GF-D8 (cell line): ENCODE measurements at regions not wholly inside any gene's neighbourhood (a gene's known extent, or its start where the extent isn't known, plus 50 kb on each side); places are given as distances from the start of the nearest gene placed in this dataset.
"Not testable (repeated sequence)": the region's sequence is repeated elsewhere in the genome, so short reads cannot be mapped to it uniquely, and the experiment has no call there.

Experiments used
- DNase-seq: peaks from one replicate; lab custom pipeline; 2025; lab: John Stamatoyannopoulos, UW

DNA sequence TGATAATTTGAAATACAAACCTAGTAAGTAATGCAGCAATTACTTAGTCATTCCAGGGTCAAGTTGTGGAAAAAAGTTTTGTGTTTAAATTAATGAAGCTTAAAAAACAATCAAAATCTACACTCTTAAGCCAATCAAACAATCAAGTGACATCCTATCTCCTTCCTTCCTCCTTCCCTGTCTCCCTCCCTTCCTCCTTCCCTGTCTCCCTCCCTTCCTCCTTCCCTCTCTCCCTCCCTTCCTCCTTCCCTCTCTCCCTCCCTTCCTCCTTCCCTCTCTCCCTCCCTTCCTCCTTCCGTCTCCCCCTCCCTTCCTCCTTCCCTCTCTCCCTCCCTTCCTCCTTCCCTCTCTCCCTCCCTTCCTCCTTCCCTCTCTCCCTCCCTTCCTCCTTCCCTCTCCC is 111.4 kb upstream of the RBPJ start:
- not testable (repeated sequence) for DNase-seq

DNA sequence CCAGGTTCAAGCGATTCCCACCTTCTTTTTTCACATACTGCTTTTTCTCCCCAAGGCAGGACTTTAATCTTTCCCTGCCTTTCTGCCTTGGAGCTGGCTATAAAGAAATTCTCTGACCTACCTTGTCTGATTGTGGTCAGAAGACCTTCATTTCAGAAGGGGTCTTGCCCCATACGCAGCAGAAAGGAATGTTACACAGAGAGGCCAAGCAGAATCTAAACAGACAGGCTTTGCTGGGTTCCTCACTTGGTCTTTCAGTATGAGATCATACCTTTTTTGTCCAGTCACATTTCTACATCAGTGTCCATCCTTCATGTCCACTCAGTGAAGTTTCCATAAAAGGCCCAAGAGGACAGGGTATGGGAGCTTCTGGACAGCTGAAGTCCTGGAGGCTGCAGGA is 108.3 kb upstream of the RBPJ start:
- no peak for DNase-seq

- no peak for DNase-seq
These were observed 107.5 kb upstream of the RBPJ start for GRCh38 chr4:26213317-26213716.

DNA sequence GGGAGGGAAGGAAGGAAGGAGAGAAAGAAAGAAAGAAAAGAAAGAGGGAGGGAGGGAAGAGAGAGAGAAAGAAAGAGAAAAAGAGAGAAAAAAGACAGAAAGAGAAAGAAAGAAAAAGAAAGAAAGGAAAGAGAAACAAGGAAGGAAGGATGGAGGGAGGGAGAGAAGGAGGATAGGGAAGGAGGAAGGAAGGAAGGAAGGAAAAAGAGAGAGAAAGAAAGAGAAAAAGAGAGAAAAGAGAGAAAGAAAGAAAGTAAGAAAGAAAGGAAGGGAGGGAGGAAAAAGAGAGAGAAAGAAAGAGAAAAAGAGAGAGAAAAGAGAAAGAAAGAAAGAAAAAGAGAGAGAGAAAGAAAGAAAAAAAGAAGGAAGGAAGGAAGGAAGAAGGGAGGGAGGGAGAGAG is 105.8 kb upstream of the RBPJ start:
- no peak for DNase-seq

GRCh38 chr4:26215725-26216124 is 105.1 kb upstream of the RBPJ start:
- no peak for DNase-seq

DNA sequence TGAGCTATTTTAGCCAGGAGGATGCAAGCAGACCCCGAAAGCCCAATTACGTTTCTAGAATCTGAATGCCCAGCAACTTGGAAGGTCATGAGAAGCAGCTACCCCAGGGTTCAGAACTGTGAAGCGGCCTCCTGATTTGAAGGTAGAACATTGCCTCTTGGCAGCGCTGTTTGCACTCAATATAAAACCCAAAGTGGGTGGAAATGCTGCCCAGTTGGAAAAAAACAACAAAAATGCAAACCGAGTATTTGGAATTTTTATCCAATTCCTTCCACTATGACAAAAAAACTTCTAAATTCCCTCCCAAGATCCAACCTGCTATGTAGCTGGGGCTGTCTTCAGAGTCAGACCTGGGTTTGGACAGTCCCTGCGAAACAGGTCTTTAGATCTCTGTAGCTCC is 103.3 kb upstream of the RBPJ start:
- DNase-seq, result no peak

- no peak for DNase-seq
These were observed 102.7 kb upstream of the RBPJ start for GRCh38 chr4:26217961-26218676.

DNA sequence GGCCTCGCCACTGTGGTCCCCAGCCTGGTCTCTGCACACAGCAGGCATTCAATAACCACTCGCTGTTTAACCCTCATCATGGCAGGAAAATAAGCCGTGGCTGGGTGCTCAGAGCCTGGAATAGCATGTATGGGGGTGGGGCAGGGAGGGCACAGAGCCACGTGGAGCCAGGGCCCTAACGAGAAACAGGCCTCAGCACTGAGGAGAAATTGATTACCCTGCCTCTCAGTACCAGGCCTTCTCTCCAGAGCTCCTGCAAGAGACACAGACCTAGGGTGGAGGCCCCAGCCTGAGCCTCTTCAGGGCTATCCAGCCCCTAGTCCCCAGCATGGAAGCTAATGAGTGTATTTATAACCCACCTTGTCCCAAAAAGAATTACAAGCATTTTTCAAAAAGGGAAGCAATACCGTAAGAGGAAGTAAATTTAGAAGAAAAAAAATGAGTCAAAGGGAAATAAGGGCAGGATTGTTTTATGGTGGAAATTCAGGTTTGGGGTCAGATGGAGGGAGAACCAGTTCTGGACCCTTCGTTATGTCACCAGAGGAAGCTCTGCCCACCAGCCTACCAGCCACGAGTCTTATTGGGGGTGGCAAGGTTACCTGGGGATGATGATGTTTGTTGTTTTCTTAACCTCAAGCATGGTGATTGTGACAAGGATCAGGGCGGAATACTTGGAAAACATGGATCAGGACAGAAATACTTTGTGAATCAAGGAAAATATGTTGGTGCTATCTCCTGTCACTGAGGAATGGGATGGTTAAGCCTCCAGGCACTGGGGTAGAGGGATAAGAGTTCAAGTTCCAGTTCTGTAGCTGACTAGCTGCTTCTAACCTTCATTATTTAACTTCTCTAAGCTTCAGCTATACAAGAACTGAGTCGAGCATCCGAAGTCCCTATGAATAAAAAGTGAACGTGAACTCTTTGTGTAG is 101.9 kb upstream of the RBPJ start:
- DNase-seq, result peak; percentile 20

DNA sequence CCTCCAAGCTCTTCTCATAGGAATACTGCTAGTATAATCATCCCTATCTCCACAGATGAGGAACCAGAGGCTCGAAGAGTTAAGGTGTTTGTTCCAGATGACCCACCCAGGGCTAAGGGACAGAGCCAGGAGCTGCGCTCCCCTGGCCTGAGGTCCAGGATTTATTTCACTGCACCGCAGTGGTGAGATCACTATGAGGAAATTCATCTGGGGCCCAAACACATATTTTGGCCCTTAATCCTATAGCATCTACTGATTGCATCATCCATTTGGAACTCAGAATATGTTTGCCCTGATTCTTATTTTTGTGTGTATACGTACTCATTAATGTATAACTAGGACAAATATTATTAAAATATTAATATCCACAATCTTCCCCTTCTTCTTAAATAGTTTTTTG is 100.1 kb upstream of the RBPJ start:
- no peak for DNase-seq

DNA sequence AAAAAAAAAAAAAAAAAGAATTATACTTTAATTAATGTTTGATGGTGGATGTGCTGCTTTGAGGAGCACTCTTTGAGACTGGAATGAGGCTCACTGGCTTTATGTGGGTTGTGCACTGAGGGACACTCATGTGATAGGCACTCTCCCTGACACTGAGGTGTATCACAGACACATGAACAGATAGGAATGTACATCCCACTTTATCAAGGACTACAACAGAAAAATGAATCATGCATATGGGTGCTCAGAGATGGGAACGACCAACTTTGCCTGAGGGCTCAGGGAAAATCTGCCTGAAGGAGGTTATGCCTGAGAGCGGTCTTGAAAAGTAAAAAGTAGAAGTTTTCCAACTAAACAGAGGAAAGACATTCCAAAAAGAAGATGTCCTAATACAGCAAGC is 97.7 kb upstream of the RBPJ start:
- no peak for DNase-seq

DNA sequence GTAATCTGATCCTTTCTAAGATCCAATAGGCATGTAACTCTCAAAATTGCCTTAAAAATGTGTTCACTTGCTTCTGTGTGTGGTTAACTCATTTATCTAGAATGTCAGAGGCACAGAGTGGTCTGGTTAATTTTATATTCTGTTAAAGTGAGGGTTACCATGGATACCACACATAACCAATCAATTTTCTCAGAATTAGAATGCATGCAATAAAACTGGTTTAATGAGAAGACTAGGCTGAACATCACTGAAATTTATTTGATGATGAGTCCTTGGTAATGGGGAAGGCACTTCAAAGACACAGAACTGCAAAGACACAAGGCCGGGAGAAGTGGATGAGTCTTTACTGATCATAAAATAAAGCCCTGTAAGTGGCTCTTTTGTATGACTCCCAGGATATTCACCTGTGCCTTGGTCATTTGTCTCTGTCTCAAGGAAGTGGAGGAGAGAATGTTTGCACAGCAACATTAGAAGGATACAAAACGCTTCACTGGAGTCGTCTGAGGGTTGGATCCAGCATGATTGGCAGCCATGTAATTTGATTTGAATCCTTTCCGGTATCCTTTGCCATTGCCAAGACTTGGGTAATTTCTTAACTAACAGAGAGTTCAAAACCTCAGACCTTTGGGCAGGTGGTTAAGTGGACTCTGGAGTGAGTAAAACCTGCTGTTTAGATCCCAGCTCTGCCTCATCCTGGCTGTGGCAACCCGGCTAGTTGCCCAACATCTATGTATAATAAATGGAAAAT is 94.0 kb upstream of the RBPJ start:
- DNase-seq, result no peak

- DNase-seq, result no peak
These were observed 93.1 kb upstream of the RBPJ start for GRCh38 chr4:26227601-26228229.

DNA sequence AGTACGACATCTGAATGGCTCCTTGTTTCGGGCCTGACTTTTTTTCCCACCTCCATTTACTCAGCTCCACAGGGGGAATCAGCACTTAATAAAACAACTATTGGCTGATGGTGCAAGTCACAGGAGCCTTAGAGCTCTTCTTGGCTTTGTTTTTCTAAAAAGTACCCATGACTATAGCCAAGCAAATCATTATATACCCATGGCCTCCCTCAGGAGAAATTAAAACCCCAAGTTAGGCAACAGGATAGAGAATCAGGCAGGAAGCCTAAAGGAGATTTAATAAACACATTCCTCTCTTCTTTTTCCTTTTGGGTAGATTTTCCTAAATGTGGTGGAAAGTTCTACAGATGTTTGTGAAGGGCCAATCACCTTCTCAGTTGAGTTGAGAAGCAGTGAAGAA is 91.9 kb upstream of the RBPJ start:
- DNase-seq, result no peak

DNA sequence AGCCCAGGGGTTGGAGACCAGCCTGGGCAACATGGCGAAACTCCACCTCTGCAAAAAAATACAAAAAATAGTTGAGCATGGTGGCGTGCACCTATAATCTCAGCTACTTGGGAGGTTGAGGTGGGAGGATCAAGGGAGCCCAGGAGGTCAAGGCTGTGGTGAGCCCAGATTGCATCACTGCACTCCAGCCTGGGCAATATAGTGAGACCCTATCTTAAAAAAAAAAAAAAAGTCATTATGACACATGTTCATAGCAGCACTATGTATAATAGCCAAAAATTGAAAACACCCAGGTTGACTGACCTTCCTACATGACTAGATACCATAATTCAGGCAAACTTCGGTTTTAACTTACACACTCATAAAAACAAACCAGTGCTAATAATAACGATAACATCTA is 90.8 kb upstream of the RBPJ start:
- DNase-seq, result no peak

GRCh38 chr4:26233350-26233749 is 87.5 kb upstream of the RBPJ start:
- no peak for DNase-seq

- no peak for DNase-seq
These were observed 85.3 kb upstream of the RBPJ start for GRCh38 chr4:26235500-26235899.

GRCh38 chr4:26237916-26238315 is 82.9 kb upstream of the RBPJ start:
- no peak for DNase-seq

- no peak for DNase-seq
These were observed 82.4 kb upstream of the RBPJ start for GRCh38 chr4:26238426-26238777.

DNA sequence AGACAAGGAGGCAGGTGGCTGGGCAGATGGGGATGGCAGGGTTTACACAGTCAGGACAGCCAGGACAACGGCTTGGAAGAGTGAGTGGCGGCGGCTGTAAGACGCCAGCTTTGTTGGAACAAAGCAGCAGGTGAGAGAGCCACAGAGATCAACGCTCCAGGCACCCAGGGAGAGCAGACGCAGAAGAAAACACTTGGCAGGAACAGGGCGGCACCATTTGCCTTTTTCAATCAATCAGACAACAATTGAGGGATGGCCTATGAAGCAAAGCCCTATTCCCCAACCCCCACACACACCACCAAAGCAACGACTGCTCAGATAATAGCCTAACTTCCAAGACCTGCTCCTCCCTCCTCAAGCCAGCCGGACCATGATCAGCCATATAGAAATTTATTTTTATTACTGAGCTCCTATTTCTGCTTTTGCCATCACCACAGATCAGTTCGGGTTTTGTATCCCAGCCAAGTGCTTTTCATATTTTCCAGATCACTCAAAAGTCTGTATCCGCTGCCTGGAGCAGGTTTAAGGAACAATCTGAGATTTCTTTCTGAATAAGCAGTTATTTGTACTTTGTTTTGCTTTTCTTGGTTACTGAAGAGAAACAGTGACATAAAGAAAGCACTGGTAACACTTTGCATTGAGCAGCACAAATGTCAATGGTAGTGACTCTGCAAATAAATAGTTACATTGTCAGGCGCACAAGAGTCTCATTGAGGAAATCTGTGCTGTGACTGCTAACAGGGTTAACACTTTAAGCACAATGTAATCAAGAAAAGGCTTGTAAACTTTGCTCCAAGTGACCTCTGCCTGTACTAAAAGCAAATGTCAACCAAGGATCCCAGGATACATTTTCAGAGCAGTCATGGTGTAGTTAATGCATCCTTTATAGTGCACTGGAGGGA is 81.8 kb upstream of the RBPJ start:
- no peak for DNase-seq

DNA sequence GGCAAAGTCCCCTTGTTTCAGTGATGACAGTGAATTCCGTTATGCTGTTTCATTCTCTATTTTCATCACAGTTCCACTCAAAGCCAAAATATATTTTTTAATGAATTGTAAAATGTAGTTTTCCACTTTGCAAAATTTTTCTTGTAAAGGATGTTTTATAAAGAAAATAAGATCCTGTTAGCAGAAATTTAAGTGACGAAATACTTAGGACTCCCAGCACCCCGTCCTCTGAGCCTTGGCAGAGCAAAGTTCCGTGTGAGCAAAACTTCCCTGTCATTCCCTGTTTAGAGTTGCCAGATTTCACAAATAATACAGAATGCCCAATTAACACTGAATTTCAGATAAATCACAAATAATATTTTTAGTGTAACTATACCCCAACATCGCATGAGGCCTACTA is 81.0 kb upstream of the RBPJ start:
- DNase-seq, result no peak

GRCh38 chr4:26241179-26241578 is 79.6 kb upstream of the RBPJ start:
- DNase-seq, result no peak
